HG02970 (cell line): ENCODE measurements at regions not wholly inside any gene's neighbourhood (a gene's known extent, or its start where the extent isn't known, plus 50 kb on each side); places are given as distances from the start of the nearest gene placed in this dataset.

Experiments
- ATAC-seq: cut with Tn5 transposase; IDR thresholded peaks from one replicate; pipeline ENCODE4 v1.9.1; 2021; ENCODE audit warnings: mild to moderate bottlenecking, moderate library complexity, moderate number of reproducible peaks; ENCODE audit not compliant: unreplicated experiment, low FRiP score

DNA sequence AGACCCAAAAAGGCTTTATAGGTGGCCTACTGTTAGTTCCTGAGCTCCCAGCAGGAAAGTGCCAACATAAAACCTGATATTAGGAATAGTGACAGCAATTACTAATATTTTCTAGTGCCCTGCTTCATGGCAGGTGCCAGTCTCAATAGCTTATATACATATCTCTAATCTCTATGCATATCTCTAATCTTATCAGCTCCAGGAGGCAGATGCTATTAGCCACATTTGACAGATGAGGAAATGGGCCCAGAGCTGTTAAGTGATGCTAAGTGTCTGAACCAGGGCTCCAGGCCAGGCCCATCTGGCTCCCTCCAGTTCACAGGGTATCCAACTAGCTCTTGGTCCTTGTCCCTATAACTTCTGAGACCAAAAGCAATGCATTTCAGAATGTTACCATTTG lies 142.5 kb downstream of the CHIC2 start:
- no peak for ATAC-seq

DNA sequence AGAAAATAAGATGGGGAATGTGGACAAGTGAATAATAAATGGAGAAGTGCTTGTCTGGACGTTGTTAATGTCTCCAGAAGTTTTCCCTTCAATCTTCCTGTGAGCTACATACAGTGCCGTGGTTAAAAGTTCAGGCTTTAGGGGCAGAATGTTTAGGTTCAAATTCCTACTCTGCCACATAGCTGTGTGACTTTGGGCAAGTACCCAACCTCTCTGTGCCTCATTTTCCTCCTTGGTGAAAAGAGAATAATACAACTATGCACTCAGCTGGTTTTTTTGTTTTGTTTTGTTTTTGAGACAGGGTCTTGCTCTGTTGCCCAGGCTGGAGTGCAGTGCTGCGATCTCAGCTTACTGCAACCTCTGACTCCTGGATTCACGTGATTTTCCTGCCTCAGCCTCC lies 143.5 kb downstream of the CHIC2 start:
- ATAC-seq = no peak

DNA sequence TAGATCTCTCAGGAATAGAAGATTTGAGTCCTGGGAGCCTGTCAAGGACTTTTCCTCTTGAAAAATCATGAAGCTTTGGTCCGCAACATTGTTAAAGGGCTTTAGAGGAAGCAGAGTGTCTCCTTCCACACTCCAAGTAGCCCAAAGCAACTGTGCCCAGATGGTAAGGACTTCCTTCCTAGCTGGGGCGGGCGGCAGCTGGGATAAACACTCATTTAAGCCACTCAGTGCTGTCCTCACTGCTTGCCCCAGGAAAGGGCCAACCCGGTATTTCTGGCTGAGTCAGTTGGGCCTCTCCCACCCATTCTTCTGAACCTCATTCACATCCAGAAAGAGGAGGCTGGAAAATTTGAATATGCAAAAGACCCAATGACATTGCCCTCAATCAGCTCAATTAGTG lies 144.3 kb downstream of the CHIC2 start:
- ATAC-seq = no peak

DNA sequence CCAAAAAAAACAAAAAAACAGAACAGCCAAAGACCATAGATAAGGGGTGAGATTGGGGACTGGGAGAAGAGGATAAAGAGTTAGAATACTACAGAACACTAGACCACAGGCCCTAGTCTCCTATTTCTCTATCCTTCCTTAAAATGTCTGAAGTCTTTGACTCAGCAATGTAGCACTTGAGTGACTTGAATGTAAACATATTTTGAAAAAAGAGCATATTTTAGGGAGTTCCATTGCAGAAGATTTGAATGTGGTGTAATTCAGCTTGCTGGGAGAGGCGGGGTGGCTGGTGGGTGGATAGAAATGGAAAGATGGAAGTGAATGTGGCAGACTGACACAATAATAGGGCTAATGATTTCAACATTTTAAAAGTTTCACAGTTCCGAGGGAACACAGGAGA lies 144.9 kb downstream of the CHIC2 start:
- ATAC-seq = no peak

DNA sequence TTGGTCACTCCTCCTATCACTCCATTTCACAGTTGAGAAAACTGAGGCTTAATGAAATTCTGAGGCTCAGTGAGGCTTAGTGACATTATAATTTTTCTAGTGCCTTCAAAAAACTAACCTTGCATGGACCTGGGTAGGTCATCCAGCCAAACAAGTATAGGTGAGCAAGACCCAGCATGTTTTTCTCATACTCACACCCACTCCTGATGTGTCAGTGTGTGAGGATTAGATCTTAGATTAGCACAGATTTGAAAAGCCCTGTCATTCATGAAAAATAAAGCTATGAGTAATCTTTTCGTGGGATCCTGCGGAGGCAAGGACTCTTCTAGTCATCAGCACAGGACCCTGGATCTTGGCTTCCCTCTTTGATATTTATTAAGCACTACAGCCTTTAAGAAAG lies 146.7 kb downstream of the CHIC2 start:
- no peak for ATAC-seq

DNA sequence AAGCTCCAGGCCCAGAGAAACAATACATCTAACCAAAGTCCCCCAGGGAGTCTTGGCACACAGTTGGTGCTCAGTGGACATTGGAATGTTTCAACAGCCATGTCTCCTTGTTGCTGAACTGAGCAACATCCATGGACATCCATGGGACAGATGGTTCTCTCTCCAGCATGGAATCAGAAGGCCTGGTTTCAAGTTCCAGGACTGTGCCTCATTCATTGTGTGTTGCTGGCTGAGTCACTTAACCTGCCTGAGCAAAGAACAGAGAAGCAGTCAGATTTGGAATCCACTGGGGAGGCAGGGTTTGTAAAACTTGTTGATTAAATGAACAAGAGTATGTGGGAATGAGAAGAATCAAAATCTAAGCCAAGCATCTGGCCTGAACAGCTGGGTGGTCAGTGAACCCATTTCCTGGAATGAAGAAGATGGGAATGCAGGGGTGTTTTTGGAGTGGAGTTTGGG lies 147.9 kb downstream of the CHIC2 start:
- ATAC-seq = no peak

DNA sequence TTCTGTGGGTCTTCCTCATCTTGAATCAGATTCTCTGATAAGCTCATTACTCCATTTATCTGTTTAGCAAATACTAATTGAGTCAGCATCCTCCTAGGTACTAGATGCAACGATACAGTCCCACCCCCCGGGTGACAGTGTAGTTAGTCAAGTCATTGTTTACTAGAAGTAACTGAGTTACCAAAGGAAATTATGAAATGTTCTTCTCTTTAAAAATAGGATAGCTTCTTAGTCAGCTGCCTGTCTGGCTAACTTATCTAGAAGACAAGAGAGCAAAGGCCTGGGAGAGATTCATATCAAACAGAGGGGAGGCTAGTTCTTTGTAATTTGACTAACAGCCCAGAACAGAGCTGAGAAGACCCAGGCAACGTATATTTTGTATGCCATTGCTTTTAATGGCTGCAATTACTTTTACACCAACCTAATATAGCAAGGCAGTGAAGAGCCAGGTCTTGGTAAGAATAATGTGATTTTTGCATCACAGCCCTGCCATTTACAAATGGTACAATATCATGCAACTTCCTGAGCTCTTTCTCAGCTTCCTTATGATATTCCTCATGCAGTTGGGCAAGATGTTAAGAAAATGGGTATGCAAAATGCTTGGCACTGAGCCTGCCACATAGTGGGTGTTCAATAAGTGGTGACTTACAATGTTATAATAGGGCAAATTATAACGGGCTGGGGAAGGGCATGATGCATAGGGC lies 149.9 kb downstream of the CHIC2 start:
- ATAC-seq = no peak

DNA sequence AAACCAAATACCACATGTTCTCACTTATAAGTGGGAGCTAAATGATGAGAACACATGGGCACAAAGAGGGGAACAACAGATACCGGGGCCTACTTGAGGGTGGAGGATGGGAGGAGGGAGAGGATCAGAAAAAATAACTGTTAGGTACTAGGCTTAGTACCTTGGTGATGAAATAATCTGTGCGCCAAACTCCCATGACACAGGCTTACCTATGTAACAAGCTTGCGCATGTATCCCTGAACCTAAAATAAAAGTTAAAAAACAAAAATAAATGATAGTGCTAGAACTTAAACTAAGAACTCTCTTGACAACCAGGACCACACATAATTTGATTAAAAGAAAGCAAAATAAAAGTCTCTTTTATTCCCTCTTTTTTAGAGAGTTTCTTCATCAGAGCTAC lies 150.6 kb downstream of the CHIC2 start:
- ATAC-seq = no peak

DNA sequence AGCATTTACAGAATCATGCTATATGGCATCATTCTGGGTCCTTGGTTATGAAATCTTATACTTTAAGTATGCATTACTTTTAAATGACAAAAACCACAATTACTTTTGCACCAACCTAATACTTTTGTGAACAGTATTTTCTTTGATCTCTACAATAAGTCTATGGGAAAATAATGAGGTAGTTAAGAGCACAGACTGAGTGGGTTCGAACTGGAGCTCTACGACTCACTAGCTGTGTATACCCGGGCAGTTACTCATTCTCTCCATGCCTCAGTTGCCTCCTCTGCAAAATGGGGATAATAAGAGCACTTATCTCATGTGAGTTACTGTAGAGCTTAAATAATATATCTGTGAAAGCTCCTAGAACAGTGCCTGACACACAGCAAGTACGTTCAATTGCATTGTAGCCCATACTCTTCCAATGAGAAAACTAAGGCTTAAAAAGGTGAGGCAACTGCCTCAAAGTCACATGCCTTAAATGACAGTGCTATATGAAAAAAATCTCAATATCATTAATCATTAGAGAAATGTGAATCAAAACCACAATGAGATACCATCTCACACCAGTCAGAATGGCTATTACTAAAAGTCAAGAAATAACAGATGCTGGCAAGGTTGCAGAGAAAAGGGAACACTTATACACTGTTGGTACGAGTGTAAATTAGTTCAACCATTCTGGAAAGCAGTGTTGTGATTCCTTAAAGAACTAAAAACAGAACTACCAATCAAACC lies 151.5 kb downstream of the CHIC2 start:
- no peak for ATAC-seq

DNA sequence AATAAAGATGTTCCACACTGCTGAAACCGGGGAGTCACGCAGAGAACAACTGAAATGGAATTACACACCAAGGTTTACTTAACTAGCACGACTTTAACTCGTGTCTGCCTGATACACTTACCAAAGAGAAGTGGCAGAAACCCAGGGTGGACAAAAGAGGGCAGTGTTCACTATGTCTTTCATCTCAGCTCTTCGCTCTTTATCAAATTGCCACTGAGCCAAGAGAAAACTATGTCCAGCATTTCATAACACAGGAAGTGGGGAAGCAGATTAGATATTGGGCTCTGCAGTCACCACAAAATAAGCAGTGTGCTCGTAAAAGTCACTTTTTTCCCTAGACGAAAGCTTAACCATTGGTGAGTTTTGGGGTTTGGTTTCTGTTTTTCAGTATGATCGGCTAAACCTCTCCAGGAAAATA lies 155.7 kb downstream of the CHIC2 start:
- ATAC-seq = no peak

DNA sequence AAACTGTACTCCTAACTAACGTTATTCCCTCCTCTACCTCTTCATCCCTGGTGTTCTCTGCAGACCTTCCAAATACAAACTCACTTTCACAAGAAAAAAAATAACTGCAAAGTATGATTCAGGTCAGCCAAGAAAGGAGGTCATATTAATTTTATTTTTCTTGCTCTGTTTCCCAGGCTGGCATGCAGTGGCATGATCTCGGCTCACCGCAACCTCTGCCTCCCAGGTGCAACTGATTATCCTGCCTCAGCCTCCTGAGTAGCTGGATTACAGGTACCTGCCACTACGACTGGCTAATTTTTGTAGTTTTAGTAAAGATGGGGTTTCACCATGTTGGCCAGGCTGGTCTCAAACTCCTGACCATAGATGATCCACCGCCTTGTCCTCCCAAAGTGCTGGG lies 156.6 kb downstream of the CHIC2 start:
- ATAC-seq = no peak

DNA sequence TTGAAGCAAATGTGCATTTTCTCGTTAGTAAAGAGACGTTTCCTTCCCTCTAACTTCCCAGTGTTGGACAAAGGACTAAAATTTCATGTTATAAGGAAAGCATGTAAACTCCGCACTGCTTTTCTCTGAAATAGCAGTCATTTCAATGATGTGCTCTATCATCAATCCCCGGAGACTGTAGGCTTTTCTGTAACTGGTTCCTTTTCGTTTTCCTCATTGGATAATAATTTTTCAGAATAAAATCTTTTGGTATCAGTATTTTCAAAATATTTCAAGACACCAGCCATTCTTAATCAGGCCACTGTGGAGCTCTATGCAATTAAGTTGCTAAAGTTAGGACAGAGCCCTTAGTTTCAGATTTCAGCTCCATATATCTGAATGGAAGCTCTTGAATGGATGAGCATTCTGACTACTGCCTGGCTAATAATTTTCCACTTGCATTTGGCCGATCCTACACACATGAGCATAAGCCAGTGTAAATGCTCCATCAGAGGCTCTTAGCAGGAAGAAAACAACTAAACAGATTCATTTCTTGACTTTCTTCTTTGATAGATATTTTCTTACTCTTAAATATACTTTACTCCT lies 157.7 kb downstream of the CHIC2 start:
- ATAC-seq = no peak

DNA sequence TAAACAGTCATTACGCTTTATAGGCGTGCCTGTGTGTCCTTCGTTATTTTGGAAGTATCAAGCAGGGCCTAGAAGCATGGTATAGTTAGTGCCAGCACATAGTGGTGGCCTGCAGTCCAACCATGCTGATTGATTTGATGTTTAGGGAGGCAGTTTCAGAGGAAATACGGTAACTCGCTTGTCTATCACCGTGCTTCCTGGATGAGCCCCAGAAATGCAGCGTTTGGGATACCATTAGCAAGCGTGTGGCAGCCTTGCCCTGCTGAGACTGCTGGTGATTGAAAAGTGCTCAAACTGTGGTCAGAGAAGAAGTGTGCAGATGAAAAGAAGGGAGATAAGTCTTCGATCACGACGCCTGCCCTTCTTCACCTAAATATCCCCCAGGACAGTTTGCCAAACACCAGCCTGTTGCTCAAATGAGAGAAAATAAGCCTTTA lies 158.4 kb downstream of the CHIC2 start:
- ATAC-seq = no peak

DNA sequence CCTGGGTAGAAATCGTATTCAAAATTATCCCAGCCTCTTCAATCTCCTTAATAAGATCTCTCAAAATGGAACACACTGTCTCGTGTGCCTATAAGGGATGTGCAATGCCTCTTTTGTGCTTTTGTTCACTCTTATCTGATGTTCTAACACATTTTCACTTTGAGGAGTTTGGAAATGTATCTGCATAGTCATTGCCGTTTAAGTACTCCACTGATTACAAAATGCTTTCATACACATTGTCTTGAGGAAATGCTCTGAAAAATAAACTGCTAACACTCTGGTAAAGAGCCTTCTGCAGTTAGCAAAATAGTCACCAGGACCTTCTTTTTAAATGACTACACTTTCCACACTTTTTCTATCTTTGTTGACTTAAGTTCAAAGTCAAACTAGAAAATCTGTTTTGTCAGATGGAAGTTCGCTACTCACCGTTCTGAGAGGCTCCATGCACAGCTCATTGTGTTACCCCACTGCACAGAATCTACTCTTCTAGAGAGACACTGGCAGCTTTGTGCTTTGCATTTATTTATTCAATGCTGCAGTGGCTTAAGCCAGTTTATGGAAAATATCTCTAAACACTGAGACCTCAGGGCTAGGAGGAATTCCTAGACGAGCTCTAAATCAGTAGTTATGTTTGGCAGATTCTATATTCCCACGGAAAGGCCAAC lies 159.0 kb downstream of the CHIC2 start:
- no peak for ATAC-seq

DNA sequence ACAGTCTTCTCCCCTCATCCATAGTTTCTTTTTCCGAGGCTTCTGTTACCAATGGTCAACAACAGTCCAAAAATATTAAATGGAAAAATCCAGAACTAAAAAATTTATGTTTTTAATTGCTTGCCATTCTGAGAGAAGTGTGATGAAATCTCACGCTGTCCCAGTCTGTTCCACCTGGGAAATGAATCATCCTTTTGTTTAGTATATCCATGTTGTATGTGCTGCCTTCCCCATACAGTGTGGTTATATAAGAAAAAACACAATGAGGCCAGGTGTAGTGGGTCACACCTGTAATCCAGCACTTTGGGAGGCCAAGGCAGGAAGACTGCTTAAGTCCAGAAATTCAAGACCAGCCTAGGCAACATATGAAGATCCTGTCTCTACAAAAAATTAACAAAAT lies 161.6 kb downstream of the CHIC2 start:
- no peak for ATAC-seq

DNA sequence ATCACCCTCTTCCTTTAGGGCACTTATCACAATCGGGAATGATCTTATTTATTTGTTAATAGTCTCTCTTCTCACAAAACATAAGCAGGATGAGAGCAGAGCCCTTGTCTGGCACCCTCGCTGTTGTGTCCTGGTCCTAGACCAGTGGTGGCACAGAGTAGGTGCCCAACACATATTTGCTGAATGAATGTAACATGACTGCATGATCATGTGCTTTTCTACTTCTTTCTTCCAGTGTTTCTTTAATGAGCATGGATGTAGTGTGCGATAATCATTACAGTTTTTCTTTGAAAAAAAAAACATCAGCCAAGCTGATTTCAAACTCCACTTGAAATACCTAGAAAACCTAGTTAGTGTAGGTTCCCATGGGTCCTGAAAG lies 164.1 kb downstream of the CHIC2 start:
- no peak for ATAC-seq

DNA sequence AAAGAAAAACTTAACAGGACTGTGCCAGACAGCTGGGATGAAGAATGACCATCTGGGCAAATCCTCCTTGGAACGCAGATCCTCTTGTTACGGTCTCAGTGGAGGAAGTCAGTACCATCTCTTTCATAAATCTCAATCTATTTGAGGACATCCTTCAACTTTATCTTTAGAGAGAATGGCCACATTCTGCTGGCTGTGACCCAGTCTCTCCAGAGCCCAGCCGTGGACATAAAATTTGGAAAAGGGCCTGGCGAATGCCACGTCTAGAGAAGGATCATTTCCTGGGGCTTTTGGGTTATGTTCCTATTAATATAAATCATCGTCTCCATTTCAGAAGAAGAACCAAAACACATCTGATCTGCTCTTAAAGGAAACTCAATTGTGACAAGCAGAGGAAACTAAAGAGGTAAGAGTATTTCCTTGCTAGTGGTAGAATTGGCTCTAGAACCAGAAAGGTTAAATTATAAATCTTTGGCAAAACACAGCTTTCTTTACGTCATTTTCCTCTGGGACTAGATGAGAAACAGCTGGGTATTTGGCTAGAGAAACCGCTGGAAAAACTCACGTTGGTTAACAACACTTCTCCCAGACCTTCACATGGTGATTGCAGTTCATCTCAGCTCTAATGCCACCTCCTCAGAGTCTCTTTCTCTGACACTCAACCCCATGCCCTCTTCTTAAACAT lies 164.7 kb downstream of the CHIC2 start:
- ATAC-seq = no peak

DNA sequence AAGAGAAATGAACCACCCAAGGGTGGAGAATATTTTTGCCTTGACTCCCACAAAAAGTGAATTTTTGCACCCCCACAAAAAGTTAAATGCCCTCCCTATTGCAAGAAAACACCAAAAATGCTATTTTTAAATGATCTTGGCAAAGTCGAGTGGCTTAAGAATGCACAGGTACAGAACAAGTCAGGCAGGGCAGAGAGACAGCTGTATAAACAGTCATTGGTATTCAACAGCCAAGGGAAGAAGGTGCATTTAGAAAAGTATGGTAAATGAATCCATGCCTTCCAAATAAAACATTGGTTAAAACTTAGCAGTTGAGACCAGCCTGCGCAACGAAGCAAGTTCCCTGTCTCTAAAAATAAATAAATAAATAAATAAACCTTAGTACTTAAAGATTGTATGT lies 169.3 kb downstream of the CHIC2 start:
- ATAC-seq = no peak

DNA sequence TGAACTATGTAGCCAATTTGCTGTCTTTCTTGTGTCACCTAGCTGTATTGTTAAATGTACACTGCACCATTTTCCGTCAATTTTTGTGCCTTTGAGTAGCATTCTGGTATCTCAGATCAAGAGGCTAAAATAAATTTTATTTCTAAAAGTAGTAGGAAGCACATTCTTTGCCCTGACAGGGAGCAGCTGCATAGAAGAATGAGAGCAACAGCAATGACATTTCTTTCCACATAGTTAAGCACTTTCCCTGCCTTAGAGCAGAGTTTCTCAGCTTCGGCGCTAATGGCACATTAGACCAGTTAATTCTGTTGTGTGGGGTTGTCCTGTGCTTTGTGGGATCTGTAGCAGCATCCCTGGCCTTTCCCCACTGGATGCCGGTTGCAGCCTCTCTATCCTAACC lies 173.9 kb downstream of the CHIC2 start:
- ATAC-seq = no peak

DNA sequence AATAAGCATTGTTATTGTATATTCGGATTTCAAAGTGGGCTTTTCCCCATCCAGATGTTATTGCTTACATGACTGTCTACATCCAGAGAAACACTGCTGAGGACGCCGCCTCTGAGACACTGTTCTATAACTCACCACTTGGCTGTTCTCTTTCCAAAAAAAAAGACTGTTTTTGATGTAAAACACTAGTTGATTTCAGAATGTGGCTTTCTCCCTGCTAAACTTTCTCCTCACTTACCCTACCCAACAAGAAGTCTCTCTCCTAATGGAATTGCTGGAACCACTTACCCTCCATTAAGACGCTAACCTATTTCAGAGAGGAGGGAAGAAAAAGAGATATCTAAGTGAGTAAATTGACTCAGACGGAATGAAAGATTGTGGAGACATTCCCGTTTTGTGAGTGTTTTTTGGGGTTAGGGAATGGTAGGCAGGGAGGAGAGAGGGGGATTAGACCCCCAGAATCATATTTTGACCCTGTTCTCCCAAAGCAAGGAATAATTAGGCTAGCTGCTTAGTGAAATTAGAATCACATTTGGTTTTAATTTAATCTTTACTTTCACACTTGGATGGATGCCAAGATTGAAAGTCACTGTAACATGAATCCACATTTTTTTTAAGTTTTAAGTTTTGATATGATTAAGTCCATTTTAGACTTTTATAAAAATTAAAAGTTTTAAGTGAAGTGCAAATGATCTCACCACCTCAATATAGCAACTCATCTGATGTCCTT lies 174.9 kb downstream of the CHIC2 start:
- no peak for ATAC-seq
